ENCODE measurements at regions not wholly inside any gene's neighbourhood (a gene's known extent, or its start where the extent isn't known, plus 50 kb on each side); places are given as distances from the start of the nearest gene placed in this dataset.

GRCh38 chr15:29355477-29355876 is 85.9 kb upstream of the NSMCE3 start:
- no peak for DNase-seq

GRCh38 chr15:29352402-29352801 is 82.8 kb upstream of the NSMCE3 start:
- no peak for DNase-seq

- no peak for DNase-seq
Measured at GRCh38 chr15:29349196-29349595, 79.6 kb upstream of the NSMCE3 start.

- no peak for DNase-seq
Measured at GRCh38 chr15:29348336-29348914, 78.8 kb upstream of the NSMCE3 start.

- DNase-seq: no peak
Measured at GRCh38 chr15:29346998-29347397, 77.4 kb upstream of the NSMCE3 start.

GRCh38 chr15:29345549-29346525 is 76.2 kb upstream of the NSMCE3 start:
- no peak for DNase-seq

- no peak for DNase-seq
Measured at GRCh38 chr15:29344474-29344873, 74.9 kb upstream of the NSMCE3 start.

- no peak for DNase-seq
Measured at GRCh38 chr15:29343229-29343628, 73.6 kb upstream of the NSMCE3 start.

- DNase-seq: no peak
Measured at GRCh38 chr15:29342201-29342600, 72.6 kb upstream of the NSMCE3 start.

- no peak for DNase-seq
Measured at GRCh38 chr15:29337156-29337959, 67.7 kb upstream of the NSMCE3 start.

GRCh38 chr15:29334544-29334943 is 64.9 kb upstream of the NSMCE3 start:
- no peak for DNase-seq

- DNase-seq: no peak
Measured at GRCh38 chr15:29333261-29333660, 63.6 kb upstream of the NSMCE3 start.

- no peak for DNase-seq
Measured at GRCh38 chr15:29331669-29332068, 62.0 kb upstream of the NSMCE3 start.

- DNase-seq: no peak
Measured at GRCh38 chr15:29331071-29331470, 61.4 kb upstream of the NSMCE3 start.

- DNase-seq: no peak
Measured at GRCh38 chr15:29324746-29325145, 55.1 kb upstream of the NSMCE3 start.

- no peak for DNase-seq
Measured at GRCh38 chr15:29323557-29323956, 53.9 kb upstream of the NSMCE3 start.

GRCh38 chr15:29322415-29322814 is 52.8 kb upstream of the NSMCE3 start:
- DNase-seq: peak; percentile 14

GRCh38 chr15:29320420-29320819 is 50.8 kb upstream of the NSMCE3 start:
- no peak for DNase-seq

- no peak for DNase-seq
Measured at GRCh38 chr15:29319823-29320222, 50.2 kb upstream of the NSMCE3 start.

Data from NCI-H2029 (cell line).